ENCODE measurements at regions not wholly inside any gene's neighbourhood (a gene's known extent, or its start where the extent isn't known, plus 50 kb on each side); places are given as distances from the start of the nearest gene placed in this dataset.
"Not testable (repeated sequence)": the region's sequence is repeated elsewhere in the genome, so short reads cannot be mapped to it uniquely, and the experiment has no call there.

- not testable (repeated sequence) for TF ChIP-seq POLR2A (IDR thresholded peaks at IDR 0.05; ENCODE audit: low read length); CEBPB (IDR thresholded peaks at IDR 0.05); CTCF (IDR thresholded peaks at IDR 0.05); CBX8 (IDR thresholded peaks at IDR 0.05)
These were observed 60.4 kb upstream of the SPN start for GRCh38 chr16:29602683-29603088.
